ENCODE measurements at regions not wholly inside any gene's neighbourhood (a gene's known extent, or its start where the extent isn't known, plus 50 kb on each side); places are given as distances from the start of the nearest gene placed in this dataset.

- intact Hi-C loops (cut with DNase I): no loop called here
- WGBS: 84% methylated on average over 26 of the region's 42 CpGs
- no peak overlapping the region for H3K4me3 ChIP-seq
- TF ChIP-seq POLR2A (IDR thresholded peaks at IDR 0.05; ENCODE audit: low read depth) (no peak), EP300 (IDR thresholded peaks at IDR 0.05) (no peak), POLR2AphosphoS5 (IDR thresholded peaks at IDR 0.05) (no peak)
- TF ChIP-seq, protein P1, sequence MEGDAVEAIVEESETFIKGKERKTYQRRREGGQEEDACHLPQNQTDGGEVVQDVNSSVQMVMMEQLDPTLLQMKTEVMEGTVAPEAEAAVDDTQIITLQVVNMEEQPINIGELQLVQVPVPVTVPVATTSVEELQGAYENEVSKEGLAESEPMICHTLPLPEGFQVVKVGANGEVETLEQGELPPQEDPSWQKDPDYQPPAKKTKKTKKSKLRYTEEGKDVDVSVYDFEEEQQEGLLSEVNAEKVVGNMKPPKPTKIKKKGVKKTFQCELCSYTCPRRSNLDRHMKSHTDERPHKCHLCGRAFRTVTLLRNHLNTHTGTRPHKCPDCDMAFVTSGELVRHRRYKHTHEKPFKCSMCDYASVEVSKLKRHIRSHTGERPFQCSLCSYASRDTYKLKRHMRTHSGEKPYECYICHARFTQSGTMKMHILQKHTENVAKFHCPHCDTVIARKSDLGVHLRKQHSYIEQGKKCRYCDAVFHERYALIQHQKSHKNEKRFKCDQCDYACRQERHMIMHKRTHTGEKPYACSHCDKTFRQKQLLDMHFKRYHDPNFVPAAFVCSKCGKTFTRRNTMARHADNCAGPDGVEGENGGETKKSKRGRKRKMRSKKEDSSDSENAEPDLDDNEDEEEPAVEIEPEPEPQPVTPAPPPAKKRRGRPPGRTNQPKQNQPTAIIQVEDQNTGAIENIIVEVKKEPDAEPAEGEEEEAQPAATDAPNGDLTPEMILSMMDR (IDR thresholded peaks at IDR 0.05): no peak
- H3K36me3 ChIP-seq: peaks cover 13 to 57% (median 48%) of the 10 kb centered on the region in 4 donors
- H3K27me3 ChIP-seq: no peaks in the 10 kb centered on the region
- H3K4me1 ChIP-seq: peaks cover 61 to 73% (median 65%) of the 10 kb centered on the region in 4 donors
- DNase-seq (ENCODE audit: extremely low spot score): no peak
- H3K27ac ChIP-seq (replicated peaks in 1 of 4): peak overlapping the region; percentile 73 to 96 (median 78)
- H3K9me3 ChIP-seq: no peaks in the 10 kb centered on the region
Measured at GRCh38 chr12:124426594-124427555, 132.0 kb downstream of the RFLNA start.

DNA sequence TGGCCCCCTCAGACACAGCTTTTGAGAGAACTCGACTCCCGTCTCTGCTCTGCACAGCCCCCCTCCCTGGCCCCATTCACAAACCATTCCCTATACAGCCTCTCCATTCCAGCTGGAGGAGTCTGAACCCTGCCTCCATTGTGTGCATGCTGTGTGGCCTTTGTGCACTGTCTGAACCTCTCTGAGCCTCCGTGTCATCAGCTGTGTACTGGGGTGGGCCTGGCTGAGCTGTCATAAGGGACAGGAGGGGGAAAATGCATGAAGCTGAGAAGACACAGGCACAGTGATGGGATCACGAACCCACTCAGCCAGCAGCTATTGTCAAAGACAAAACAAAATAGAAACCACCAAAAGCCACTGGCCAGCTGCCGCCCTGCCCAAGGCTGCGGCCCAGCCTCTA, 130.8 kb downstream of the RFLNA start:
- Histone ChIP-seq H3K27me3 (no peaks in the 10 kb centered on the region), H3K36me3 (peaks cover 13 to 59% (median 45%) of the 10 kb centered on the region in 4 donors), H3K9me3 (no peaks in the 10 kb centered on the region), H3K4me3 (no peak overlapping the region), H3K4me1 (peaks cover 73 to 85% (median 76%) of the 10 kb centered on the region in 4 donors), H3K27ac (replicated peaks in 1 of 4) (peak overlapping the region in 3 of 4 donors; percentile 27 to 96 (median 34))
- TF ChIP-seq EP300 (IDR thresholded peaks at IDR 0.05): no peak
- TF ChIP-seq, protein P1 (IDR thresholded peaks at IDR 0.05): no peak
- no peak for TF ChIP-seq POLR2A (IDR thresholded peaks at IDR 0.05; ENCODE audit: low read depth)
- TF ChIP-seq POLR2AphosphoS5 (IDR thresholded peaks at IDR 0.05): no peak
- no peak for DNase-seq (ENCODE audit: extremely low spot score)
- intact Hi-C loops (cut with DNase I): no loop called here
- 93% methylated on average over 5 of the region's 6 CpGs for WGBS

DNA sequence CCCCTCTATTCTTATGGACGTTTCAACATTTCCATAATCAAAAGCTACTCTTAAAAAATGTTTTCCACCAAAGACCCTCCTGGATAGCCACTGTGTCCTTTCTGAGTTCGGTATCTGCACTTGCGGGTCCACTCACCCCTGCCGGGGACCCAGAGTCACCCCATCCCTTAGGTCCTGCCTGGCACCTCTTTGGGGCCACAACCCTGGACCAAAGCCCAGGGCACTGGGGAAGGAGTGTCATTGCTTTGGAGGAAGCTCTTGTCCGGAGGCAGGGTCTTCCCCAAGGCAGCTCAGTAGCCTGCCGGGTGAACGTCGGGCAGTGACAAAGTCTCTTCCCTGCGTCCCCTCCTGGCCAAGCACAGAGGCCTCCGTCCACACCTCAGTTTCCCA, 129.6 kb downstream of the RFLNA start:
- 82% methylated on average over 7 of the region's 10 CpGs for WGBS
- Histone ChIP-seq H3K36me3 (peaks cover 9 to 59% (median 43%) of the 10 kb centered on the region in 4 donors), H3K9me3 (no peaks in the 10 kb centered on the region), H3K27me3 (no peaks in the 10 kb centered on the region), H3K4me3 (no peak overlapping the region), H3K4me1 (peaks cover 74 to 86% (median 82%) of the 10 kb centered on the region in 4 donors), H3K27ac (replicated peaks in 1 of 4) (peak overlapping the region; percentile 88 to 97 (median 93))
- no peak for TF ChIP-seq POLR2A (IDR thresholded peaks at IDR 0.05; ENCODE audit: low read depth)
- TF ChIP-seq, protein P1 (IDR thresholded peaks at IDR 0.05): no peak
- TF ChIP-seq EP300 (IDR thresholded peaks at IDR 0.05): no peak
- no peak for TF ChIP-seq POLR2AphosphoS5 (IDR thresholded peaks at IDR 0.05)
- intact Hi-C loops (cut with DNase I): loop anchor here (5.0 kb wide), 2 partner anchors 42 to 93 kb away; no protein-coding TSS in a partner anchor
- DNase-seq (ENCODE audit: extremely low spot score): no peak

GRCh38 chr12:124423761-124424515, 129.0 kb downstream of the RFLNA start:
- no peaks in the 10 kb centered on the region for H3K27me3 ChIP-seq
- H3K27ac ChIP-seq (replicated peaks in 1 of 4): peak overlapping the region; percentile 88 to 97 (median 93)
- intact Hi-C loops (cut with DNase I): loop anchor here (5.0 kb wide), 2 partner anchors 42 to 93 kb away; no protein-coding TSS in a partner anchor
- H3K9me3 ChIP-seq: no peaks in the 10 kb centered on the region
- peaks cover 7 to 59% (median 42%) of the 10 kb centered on the region in 4 donors for H3K36me3 ChIP-seq
- peaks cover 69 to 85% (median 80%) of the 10 kb centered on the region in 4 donors for H3K4me1 ChIP-seq
- DNase-seq (ENCODE audit: extremely low spot score): no peak
- H3K4me3 ChIP-seq: peak overlapping the region in 3 of 4 donors; percentile 28 to 53 (median 32)
- TF ChIP-seq, protein P1 (IDR thresholded peaks at IDR 0.05): no peak
- TF ChIP-seq POLR2AphosphoS5 (IDR thresholded peaks at IDR 0.05): no peak
- no peak for TF ChIP-seq EP300 (IDR thresholded peaks at IDR 0.05)
- no peak for TF ChIP-seq POLR2A (IDR thresholded peaks at IDR 0.05; ENCODE audit: low read depth)
- WGBS: 75% methylated on average over 24 of the region's 26 CpGs
